GM23248 (cell line): ENCODE measurements at regions not wholly inside any gene's neighbourhood (a gene's known extent, or its start where the extent isn't known, plus 50 kb on each side); places are given as distances from the start of the nearest gene placed in this dataset.
"Not testable (repeated sequence)": the region's sequence is repeated elsewhere in the genome, so short reads cannot be mapped to it uniquely, and the experiment has no call there.

Experiments
- EZH2 ChIP-seq: fragments of 200-600 bp; sonication (generic); IDR thresholded peaks from 2 replicates; pipeline ENCODE4 v1.6.1; 2018; ENCODE audit warnings: antibody characterized with exemption, mild to moderate bottlenecking; ENCODE audit not compliant: insufficient read depth, poor library complexity, severe bottlenecking
- EZH2phosphoT487 ChIP-seq: fragments of 200-600 bp; sonication (generic); IDR thresholded peaks from 2 replicates; pipeline ENCODE4 v1.6.1; 2018; ENCODE audit warnings: antibody characterized with exemption, moderate library complexity, mild to moderate bottlenecking, low read depth; ENCODE audit not compliant: insufficient read depth

GRCh38 chr20:47921829-47922228, 136.5 kb upstream of the SULF2 start:
- not testable (repeated sequence) for TF ChIP-seq EZH2, EZH2phosphoT487
